GM21515 (cell line): ENCODE measurements at regions not wholly inside any gene's neighbourhood (a gene's known extent, or its start where the extent isn't known, plus 50 kb on each side); places are given as distances from the start of the nearest gene placed in this dataset.

Experiments used
- ATAC-seq: cut with Tn5 transposase; IDR thresholded peaks from one replicate; pipeline ENCODE4 v1.9.1; 2021; ENCODE audit not compliant: unreplicated experiment

GRCh38 chr1:182295697-182296096 lies 95.9 kb downstream of the GLUL start:
- ATAC-seq = no peak

- no peak for ATAC-seq
These were observed 98.4 kb downstream of the GLUL start for GRCh38 chr1:182293119-182293589.

DNA sequence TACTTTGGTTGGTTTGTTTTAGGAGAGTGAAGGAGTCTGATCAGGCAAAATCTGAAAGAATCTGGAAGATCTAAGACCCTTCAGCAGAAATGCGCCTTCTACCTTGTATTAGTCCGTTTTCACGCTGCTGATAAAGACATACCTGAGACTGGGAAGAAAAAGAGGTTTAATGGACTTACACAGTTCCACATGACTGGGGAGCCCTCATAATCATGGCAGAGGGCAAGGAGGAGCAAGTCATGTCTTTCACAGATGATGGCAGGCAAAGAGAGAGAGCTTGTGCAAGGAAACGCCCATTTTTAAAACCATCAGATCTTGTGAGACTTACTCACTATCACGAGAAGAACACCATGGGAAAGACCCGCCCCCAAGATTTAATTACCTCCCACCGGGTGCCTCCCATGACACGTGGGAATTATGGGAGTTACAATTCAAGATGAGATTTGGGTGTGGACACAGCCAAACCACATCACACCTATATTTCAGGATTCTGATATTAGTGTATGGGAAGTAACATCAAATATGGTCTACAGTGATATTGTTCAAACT lies 99.3 kb downstream of the GLUL start:
- ATAC-seq = no peak

DNA sequence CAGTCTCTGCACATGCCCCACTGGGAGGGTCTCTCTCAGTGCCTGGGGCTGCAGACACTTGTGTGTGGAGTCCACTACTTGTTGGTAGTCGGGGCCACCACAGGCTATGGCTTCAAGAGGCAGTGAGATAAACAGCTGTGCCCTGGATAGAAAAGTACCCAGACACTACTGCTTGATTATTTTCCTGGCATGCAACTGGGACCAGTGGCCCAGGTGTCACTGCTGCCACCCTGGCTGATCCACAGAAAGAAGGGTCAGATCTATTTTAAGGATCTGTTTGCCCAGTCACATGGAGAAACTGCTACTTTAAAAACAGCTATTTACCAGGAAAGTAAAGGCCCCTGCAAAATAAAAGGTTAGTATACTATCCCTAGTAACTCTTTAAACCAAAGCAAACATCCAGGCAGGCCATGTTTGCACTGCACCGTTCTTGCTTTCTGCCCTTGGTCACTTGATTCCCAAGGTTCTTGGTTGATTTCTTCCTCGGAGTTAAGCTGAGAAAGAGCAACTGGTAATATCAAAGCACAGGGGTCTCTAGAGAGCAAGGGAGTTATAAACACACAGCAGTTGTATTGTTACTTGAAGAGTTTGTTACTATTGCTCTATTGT lies 99.9 kb downstream of the GLUL start:
- ATAC-seq = no peak

GRCh38 chr1:182288749-182289604 lies 102.6 kb downstream of the GLUL start:
- ATAC-seq = no peak

DNA sequence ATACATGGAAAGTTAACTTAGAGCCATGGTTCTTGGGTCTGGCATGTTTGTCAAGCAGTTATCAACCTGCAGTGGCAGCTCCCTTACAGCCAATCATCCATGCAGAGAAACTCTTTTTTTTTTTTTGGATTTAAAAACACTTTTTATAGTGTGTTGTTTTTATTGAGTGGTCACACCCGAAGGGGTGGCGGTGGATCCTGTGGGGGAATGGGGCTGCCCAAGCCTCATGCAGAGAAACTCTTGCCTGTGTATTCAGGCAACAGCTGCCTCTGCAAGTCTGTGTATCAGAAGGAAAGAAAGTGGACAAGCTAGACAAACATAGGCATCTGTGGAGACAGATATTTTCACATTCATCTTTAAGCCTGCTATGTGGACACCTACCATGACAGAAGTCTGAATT lies 104.8 kb downstream of the GLUL start:
- ATAC-seq = no peak

GRCh38 chr1:182283746-182284544 lies 107.6 kb downstream of the GLUL start:
- ATAC-seq = no peak

DNA sequence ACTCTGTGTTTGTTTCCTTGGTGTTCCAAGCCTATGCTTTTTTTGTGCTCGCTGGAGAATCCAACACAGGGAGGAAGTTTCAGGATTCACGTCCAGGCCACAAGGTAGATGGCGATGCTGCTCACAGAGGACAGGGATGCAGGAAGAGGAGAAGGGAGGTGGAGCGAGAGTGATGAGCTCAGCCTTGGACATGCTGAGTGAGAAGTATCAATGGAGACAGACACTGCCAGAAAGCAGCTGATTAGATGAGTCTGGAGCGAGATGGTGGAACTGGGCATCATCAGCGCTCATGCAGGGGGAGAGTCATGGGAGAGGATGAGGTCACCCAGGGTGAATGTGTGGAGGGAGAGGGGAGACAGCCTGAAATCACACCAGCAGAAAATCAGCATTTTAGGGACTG lies 110.0 kb downstream of the GLUL start:
- no peak for ATAC-seq

DNA sequence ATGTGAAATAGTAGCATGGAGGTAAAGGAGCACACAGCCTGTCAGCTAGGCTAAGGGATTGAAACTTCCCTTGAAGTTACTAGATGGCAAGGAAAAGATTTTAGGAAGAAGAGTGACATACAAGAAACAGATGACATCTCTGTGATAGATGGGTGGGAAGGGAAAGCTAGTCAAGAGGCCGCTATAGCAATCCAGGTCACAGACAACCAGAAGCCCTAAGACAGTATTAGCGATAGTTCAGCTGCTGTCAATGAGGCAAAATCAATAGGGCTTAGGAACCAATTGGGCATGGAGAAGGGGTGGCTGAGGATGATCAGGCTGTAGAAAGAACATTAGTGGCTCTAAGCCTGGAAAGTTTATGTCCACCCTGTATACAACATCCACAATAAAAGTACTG lies 111.1 kb downstream of the GLUL start:
- no peak for ATAC-seq

- ATAC-seq = no peak
These were observed 111.7 kb downstream of the GLUL start for GRCh38 chr1:182279724-182280503.

- no peak for ATAC-seq
These were observed 112.3 kb downstream of the GLUL start for GRCh38 chr1:182279302-182279701.

GRCh38 chr1:182278144-182279054 lies 113.2 kb downstream of the GLUL start:
- ATAC-seq = no peak

DNA sequence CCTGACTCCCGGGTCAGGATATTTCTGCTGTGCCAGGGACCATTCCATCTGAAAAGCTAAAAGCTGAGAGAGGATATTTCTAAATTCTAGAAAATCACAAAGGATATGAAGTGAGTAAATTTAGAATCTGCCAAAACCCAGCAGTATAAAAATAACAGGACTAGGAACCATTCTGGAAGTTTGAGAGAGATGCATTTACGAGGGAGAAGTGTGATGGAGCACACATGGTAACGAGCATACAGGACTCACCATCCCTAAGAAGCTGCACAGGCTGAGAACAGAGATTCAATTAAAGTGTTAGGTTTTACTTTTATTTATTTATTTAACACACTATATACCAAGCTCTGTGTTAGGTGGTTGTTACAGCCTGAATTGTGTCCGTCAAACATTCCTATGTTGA lies 116.3 kb downstream of the GLUL start:
- no peak for ATAC-seq

- ATAC-seq = no peak
These were observed 117.0 kb downstream of the GLUL start for GRCh38 chr1:182274618-182275017.

DNA sequence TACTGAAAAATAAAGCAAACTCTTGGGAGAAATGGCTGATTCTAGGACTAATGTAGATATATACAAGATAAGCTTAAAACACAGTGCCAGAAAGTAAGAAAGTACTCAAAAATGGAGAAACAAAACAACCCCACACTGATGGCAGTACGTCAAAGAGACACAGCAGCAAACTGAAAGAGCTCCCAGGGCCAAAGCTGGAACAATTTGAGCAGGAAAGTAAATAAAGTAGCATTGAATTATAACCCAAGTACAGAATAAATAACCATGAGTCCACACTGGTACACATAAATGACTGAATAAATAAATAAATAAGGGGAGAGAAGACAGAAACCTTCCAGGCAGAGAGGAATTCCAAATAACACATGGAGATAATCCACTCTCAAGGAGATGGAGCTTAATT lies 120.9 kb downstream of the GLUL start:
- no peak for ATAC-seq

GRCh38 chr1:182269097-182269496 lies 122.5 kb downstream of the GLUL start:
- no peak for ATAC-seq

GRCh38 chr1:182268669-182269068 lies 122.9 kb downstream of the GLUL start:
- ATAC-seq = no peak

DNA sequence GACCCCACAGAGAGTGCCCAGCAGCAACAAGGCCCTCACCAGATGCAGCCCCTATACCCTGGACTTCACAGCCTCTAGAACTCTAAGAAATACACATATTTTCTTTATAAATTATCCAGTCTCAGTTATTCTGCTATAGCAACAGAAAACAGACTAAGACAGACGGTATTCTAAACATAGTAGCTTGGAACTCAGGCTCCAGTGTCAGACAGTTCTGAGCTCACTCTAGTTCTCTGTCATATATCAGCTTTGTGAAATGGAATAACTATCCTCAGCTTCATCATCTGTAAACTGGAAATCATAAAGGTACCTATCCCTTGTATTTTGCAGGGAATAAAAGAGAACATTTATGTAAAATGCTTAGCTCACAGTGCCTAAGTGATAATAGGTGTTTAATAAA lies 127.4 kb downstream of the GLUL start:
- no peak for ATAC-seq

- ATAC-seq = no peak
These were observed 127.9 kb downstream of the GLUL start for GRCh38 chr1:182263706-182264105.

DNA sequence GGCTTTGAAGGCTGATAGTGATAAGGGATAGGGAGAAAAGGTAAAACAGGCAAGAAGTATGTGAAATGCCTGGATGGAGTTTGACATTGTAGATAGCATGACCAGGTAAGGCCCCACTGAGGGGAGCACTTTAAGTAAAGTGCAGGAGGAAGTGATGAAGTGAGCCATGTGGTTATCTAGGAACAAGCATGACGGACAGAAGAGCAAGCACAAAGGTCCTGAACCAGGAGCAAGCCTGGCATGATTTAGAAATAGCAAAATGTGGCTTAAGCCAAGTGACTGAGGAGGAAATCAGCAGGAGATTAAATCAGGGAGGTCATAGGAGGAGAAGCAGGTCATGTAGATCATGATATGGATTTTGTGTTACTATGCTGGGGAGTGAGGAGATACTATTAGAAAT lies 129.2 kb downstream of the GLUL start:
- no peak for ATAC-seq
